Esophagus muscularis mucosa (tissue), 4 donors: ENCODE measurements at regions not wholly inside any gene's neighbourhood (a gene's known extent, or its start where the extent isn't known, plus 50 kb on each side); places are given as distances from the start of the nearest gene placed in this dataset.

Experiments used
- EP300 ChIP-seq: sonication (generic); formaldehyde crosslinking; IDR thresholded peaks from one replicate; pipeline ENCODE4 v1.6.1; 2017; ENCODE audit warnings: antibody characterized with exemption
- POLR2A ChIP-seq: fragments of 450-650 bp; IDR thresholded peaks from one replicate; pipeline ENCODE4 v1.6.1; 2017; ENCODE audit warnings: antibody characterized with exemption, moderate library complexity, mild to moderate bottlenecking, low read depth
- POLR2AphosphoS5 ChIP-seq, 2 donors: sonication (generic); formaldehyde crosslinking; IDR thresholded peaks; one replicate each; pipeline ENCODE4 v1.6.1; 2017; ENCODE audit warnings: antibody characterized with exemption in 2 of 2
- TF ChIP-seq, protein P1 (sequence below), 3 experiments: fragments of 200-600 bp in 2 of 3; fragments of 450-650 bp in 1 of 3; sonication (generic) in 2 of 3; IDR thresholded peaks; one replicate each; pipeline ENCODE4 v1.5.1; 2017 to 2019; ENCODE audit warnings: antibody characterized with exemption in 3 of 3, mild to moderate bottlenecking in 2 of 3, moderate library complexity in 1 of 3

DNA sequence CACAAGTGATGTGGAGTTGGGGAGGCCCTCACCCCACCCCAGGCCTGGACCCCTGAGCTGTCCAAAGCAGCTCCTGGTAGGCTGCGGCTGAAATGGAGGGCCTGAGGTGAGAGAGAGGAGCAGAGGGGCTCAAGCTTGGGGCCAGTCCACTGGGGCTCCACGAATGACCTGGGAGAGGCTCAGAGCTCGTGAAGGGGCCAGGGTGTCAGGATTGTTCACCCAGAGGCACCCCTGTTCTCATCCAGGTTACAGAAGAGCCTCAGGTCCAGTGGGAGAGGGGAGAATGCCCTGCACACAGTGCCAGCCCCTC, 102.2 kb upstream of the RET start:
- TF ChIP-seq, protein P1, sequence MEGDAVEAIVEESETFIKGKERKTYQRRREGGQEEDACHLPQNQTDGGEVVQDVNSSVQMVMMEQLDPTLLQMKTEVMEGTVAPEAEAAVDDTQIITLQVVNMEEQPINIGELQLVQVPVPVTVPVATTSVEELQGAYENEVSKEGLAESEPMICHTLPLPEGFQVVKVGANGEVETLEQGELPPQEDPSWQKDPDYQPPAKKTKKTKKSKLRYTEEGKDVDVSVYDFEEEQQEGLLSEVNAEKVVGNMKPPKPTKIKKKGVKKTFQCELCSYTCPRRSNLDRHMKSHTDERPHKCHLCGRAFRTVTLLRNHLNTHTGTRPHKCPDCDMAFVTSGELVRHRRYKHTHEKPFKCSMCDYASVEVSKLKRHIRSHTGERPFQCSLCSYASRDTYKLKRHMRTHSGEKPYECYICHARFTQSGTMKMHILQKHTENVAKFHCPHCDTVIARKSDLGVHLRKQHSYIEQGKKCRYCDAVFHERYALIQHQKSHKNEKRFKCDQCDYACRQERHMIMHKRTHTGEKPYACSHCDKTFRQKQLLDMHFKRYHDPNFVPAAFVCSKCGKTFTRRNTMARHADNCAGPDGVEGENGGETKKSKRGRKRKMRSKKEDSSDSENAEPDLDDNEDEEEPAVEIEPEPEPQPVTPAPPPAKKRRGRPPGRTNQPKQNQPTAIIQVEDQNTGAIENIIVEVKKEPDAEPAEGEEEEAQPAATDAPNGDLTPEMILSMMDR (IDR thresholded peaks at IDR 0.05), result no peak
- TF ChIP-seq POLR2A, result no peak
- TF ChIP-seq POLR2AphosphoS5 (IDR thresholded peaks at IDR 0.05), result no peak
- TF ChIP-seq EP300, result no peak
